Activated CD4-positive, alpha-beta T cell treated with anti-CD3 and anti-CD28 coated beads, Interleukin-10, Interleukin-2, amounts not matched to agents 100 ng/mL and 50 ng/mL, durations not matched to agents 16 hours and 8 hours (primary cell): ENCODE measurements at regions not wholly inside any gene's neighbourhood (a gene's known extent, or its start where the extent isn't known, plus 50 kb on each side); places are given as distances from the start of the nearest gene placed in this dataset.

ENCODE experiments used
- DNase-seq: peaks from one replicate; pipeline ENCODE4 v3.0.0-alpha.2; 2020

- no peak for DNase-seq
These were observed 53.6 kb upstream of the EPCAM start for GRCh38 chr2:47315475-47315874.

DNA sequence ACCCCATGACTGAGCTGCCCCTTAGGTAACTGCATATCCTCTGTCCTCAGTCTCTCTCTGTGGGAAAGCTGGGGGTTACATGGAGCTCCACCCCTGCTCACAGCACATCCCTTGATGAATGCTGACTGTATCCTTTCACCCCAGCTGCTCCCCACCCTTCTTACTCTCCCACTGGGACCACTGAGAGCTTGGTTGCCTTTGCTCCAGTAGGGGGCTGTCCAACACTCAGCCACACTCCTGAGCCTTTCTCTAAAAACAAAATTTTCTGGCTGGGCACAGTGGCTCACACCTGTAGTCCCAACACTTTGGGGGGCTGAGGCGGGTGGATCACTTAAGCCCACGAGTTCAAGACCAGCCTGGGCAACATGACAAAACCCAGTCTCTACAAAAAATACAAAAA, 55.4 kb upstream of the EPCAM start:
- DNase-seq: no peak

- DNase-seq: no peak
These were observed 55.9 kb upstream of the EPCAM start for GRCh38 chr2:47313141-47313691.

DNA sequence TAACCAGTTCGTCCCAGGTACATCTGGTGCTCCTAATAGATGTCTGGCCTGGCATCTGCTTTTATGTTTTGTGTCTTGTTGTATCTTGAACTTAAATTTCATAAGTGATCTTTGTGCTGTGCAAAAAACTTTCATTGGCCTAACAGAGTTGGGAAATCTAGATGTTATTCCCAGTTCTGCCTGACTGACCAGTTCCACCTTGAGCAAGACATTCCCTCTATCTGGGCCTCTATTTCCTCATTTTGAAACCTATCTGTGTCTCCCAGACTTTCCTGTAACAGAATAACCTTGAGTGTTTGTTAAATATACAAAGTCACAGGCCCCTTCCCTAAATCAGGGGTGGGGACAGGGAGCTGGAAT, 56.6 kb upstream of the EPCAM start:
- no peak for DNase-seq

DNA sequence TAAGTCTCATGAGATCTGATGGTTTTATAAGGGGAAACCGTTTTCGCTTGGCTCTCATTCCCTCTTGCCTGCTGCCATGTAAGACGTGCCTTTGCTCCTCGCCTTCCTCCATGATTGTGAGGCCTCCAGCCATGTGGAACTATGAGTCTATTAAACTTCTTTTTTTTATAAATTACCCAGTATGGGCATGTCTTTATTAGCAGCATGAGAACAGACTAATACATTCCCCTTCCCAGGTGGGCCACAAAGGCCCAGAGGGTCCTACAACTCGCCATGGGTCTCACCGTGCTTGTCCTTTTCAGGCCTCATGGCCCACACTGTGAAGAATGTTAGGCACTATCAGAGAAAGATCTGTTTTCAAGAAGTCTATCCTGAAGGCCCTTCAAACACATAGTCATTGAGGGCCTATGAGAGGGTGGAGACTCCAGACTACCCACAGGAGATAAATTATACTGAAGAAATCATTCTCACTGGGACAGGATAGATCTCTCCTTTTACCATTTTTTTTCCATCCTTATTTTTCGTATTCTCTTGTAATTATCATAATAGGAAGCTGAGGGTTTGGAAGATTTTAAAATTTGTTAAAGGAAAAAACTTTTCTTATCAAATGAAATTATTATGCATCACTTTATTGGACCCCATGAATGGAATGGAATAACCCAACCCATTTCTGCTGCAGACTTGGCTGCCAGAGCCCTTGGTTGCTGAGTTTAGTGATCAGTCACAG, 57.2 kb upstream of the EPCAM start:
- no peak for DNase-seq

DNA sequence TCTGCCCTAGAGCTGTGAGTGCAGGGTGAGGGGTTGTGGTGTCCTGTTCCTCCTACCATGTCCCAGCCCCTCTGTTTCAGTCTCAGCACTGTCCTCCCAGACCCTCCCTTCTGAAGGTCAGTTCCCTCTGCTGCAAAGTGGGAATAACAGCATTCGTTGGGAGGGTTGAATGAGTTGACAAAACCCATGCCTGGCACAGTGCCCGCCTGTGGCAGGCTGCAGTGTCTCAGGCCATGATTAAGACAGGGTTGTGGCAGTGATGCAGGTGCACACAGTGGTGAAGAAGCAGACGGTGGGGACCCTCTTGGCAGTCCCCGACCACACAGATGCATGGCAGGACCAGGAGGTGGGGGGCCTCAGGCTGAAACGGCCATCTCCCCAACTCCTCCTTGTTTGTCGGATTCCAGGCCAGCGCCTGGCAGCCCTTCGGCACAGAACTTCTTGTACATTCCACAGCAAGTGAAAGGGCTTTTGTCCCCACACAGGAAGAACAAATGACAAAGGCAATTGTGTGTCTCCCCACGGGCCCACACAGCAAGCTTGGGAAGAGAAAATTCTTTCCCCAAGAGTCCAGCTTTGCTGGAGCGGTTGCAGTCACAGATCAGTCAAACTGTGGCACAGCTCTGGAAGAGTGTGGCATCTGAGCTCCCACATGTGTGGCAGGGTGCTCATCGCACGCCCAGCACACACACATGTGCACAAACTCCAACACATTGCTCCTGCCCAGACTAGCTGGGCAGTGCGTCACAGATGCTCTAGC, 58.1 kb upstream of the EPCAM start:
- DNase-seq: no peak

DNA sequence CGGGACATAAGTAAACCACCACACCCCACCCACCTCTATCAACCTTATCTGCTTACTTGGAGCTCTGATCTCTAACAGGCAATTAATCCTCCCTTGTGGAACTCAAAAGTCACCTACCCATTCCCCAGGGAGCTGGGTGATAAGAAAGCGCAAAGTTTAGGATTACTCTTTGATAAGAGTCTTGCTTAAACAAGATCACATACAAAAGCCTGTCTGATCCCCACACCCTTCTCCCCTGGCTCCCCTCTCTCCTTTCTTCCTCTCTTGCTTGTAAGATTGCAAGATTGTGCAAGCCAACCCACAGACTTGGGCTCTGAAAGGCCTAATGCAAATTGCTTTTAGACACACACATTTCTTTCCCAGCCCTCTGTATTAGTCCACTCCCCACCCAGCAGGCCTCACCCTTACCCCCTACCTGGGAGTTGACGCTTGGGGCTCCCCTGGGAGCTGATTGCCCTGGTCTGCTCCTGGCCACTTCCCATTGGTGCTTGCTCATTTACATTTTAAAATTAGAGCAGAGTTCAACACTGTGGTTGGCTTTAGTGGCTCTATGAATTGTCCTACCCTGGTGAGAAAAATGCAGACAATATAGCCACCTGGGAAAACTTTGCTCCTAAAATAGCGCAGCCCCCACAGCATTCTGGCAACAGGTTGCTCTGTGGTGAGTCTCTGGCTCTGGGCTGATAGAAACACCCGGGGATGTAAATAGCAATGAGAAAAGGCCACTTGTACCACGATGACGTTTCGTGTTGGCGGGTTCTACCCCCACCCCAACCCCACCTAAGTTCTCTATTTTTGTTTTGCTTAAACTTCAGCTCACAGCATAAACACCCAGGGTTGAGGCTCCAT, 58.9 kb upstream of the EPCAM start:
- no peak for DNase-seq

GRCh38 chr2:47309472-47309951, 59.6 kb upstream of the EPCAM start:
- no peak for DNase-seq

DNA sequence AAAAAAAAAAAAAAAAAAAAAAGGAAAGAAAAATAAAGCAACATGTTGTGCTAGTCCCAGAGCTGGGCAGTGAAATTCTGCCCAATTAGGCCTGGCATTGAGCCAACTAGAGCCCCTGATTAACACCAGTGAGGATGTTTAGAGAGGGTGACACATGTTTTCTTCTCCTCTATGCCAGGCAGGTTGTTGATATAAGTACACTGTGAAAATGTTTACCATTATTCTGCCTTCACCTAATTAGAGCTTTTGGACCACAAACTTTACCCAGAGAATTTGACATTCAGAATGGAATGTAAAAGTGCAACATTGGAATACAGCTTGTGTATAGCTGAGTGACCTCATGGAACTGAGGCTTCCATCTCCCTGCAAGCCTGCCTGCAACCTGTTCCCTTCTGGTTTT, 62.0 kb upstream of the EPCAM start:
- no peak for DNase-seq

GRCh38 chr2:47304654-47305053, 64.5 kb upstream of the EPCAM start:
- no peak for DNase-seq

- no peak for DNase-seq
These were observed 65.6 kb upstream of the EPCAM start for GRCh38 chr2:47303341-47304148.

- DNase-seq: no peak
These were observed 66.8 kb upstream of the EPCAM start for GRCh38 chr2:47302308-47302707.

DNA sequence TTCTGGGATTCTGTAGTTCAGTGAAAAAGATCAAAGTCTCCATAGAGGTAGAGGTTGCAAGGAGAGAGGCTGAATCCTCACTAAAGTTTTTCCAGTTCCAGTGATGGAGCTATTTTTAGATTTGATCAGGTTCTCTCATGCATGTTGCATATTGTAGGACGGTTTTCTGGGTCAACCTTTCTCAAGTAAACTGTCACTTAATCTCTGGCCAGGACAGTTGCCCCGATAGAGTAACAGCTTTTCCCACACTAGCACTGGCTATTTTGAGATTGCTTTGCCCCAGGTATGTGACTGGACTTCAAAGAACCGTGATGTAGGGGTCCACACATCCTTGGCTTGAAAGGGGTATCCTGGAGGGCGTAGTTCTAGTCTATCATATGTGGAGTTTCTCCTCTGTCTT, 67.4 kb upstream of the EPCAM start:
- no peak for DNase-seq

- DNase-seq: no peak
These were observed 67.9 kb upstream of the EPCAM start for GRCh38 chr2:47301277-47301618.

DNA sequence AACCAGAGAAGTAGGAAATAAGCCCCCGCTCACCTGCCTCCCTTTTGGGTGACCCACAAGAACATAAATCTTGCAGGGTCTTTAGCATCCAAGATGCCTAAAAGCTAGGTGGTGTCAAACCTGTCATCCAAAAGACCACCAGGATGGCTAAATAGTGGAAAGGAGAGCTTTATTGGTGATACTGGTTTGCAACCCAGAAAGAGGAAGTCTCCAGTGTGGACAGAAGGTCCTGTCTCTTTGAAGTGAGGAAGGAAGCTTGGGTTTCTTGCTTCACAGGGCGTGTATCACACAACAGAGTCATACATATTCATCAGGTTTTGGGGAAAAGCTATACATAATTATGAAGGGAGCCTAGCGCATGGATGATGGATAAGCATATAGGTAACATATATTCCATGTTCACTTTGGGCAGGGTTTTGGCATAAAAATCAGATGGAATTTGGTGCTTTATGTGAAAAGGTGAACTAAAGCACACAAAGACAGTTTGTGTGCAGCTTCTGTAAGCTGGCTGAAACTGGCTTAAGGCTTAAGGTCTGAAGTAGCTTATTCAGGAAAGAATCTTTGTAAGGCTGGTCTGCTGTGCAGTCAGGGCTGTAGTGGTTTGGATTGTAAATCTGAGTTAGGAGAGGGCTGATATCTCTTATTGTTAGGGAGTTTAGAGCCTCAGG, 68.4 kb upstream of the EPCAM start:
- no peak for DNase-seq

DNA sequence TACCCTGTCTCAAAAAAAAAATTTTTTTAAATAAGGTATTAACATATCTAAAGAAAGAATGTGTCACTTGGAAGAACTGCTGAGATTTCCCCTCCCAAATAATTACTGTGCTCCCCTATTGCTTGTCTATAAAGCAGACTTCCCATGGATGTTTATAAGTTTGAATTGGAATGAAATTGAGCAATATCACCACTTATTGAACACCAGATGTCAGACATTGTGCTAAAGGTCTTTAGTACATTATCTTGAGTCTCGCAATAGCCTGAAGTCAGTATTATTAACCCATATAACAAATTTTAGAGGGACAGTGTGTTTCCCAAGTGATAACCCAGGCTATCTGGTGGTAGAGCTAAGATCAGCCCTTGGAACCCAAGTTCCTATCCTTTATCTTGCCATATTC, 69.0 kb upstream of the EPCAM start:
- no peak for DNase-seq

- DNase-seq: no peak
These were observed 69.6 kb upstream of the EPCAM start for GRCh38 chr2:47299555-47299954.

- DNase-seq: no peak
These were observed 70.3 kb upstream of the EPCAM start for GRCh38 chr2:47298771-47299170.

DNA sequence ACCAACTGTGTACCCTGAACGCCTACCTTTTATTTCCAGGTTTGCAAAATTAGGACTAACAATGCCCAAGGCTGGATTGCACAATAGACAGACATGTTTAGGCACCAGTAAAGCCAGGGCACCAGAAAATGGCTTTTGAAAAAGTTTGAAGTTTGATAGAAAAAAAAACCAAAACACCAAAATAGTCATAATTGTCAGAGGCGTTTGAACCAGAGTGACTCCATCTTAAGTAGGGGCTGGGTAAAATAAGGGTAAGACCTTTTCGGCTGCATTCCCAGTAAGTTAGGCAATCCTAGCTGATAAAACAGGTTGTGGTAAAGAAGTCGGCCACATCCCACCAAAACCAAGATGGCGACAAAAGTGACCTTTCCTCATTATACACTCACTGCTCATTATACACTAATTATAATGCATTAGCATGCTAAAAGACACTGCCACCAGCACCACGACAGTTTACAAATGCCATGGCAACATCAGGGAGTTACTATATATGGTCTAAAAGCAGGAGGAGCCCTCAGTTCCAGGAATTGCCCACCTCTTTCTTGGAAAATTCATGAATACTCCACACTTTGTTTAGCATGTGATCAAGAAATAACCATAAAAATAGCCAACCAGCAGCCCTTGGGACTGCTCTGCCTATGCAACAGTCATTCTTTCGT, 71.2 kb upstream of the EPCAM start:
- DNase-seq: no peak

DNA sequence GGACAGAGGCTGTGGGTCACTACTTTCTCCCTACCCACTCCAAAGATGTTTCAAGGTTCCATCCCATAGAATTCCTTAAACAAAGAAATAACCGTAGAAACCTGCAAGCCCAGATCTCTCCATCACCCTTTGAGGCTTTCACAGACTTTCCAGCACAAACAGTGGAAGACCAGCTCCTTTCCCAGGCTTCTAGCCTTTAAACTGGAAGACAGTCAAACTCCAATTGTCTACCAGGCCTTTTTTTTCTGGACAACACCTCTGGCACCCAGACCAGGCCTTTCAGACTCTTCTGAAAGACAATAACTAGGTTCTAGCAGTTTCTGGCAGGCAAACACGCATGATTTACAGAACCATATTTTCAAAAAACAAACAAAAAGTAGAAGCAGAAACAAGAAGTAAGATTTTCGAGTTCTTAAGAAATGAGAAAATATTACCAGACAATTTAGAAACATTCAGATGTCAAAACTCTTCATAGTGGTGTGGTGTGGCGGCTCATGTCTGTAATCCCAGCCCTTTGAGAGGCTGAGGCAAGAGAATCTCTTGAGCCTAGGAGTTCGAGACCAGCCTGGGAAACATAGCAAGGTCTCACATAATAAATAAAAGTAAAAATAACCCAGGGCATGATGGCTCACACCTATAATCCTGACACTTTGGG, 73.0 kb upstream of the EPCAM start:
- no peak for DNase-seq
